PC-3 (cell line): ENCODE measurements at regions not wholly inside any gene's neighbourhood (a gene's known extent, or its start where the extent isn't known, plus 50 kb on each side); places are given as distances from the start of the nearest gene placed in this dataset.

Source experiments
- EZH2phosphoT487 ChIP-seq: fragments of 300-600 bp; sonication (generic); IDR thresholded peaks from 2 replicates; pipeline ENCODE4 v1.6.1; 2018; ENCODE audit warnings: mild to moderate bottlenecking, antibody characterized with exemption, low read length, borderline replicate concordance
- TF ChIP-seq, protein P1 (sequence below): fragments of 300-600 bp; sonication (generic); conservative IDR thresholded peaks from 2 replicates; pipeline ENCODE4 v1.5.1; 2017; ENCODE audit warnings: antibody characterized with exemption, low read depth, mild to moderate bottlenecking, low read length

- no peak for TF ChIP-seq EZH2phosphoT487
- TF ChIP-seq, protein P1, sequence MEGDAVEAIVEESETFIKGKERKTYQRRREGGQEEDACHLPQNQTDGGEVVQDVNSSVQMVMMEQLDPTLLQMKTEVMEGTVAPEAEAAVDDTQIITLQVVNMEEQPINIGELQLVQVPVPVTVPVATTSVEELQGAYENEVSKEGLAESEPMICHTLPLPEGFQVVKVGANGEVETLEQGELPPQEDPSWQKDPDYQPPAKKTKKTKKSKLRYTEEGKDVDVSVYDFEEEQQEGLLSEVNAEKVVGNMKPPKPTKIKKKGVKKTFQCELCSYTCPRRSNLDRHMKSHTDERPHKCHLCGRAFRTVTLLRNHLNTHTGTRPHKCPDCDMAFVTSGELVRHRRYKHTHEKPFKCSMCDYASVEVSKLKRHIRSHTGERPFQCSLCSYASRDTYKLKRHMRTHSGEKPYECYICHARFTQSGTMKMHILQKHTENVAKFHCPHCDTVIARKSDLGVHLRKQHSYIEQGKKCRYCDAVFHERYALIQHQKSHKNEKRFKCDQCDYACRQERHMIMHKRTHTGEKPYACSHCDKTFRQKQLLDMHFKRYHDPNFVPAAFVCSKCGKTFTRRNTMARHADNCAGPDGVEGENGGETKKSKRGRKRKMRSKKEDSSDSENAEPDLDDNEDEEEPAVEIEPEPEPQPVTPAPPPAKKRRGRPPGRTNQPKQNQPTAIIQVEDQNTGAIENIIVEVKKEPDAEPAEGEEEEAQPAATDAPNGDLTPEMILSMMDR: no peak
Observed at GRCh38 chr9:26462751-26463150, 429.9 kb downstream of the CAAP1 start.
